ENCODE measurements at regions not wholly inside any gene's neighbourhood (a gene's known extent, or its start where the extent isn't known, plus 50 kb on each side); places are given as distances from the start of the nearest gene placed in this dataset.

DNA sequence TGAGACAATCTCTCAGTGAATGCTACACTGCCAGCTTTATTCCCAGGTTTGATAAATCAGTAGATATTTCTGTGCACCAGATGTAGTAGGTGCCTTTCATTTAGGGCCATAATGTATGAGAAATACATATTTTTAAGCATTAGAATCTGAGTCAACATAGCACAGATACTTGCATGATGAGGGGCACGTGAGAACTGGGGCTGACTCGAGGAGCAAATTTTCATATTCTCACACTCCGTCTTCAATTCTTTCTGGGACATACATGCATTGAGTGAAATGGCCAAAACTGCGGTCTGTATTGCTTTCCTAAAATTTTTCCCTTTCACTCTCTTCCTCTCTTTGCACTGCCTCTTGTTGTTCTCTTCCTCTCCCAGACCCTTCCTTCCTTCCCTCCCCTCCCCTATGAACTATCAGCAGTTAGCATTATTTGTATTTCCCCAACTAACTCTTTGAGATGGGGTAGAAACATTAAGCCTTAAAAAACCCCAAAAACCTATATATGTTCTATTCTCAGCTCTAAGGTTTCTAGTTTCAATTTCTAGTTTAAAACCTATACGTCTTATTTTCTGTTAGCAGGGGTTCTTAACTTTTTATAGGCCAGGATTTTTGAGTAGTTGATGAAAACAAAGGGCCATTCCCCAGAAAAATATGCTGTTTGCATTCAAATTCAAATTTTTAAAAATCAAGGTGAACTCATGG, 289.1 kb downstream of the PTBP2 start:
- no peak for DNase-seq (ENCODE audit: low read depth)
- H3K4me3 ChIP-seq (ENCODE audit: low read depth, low read length): no peak overlapping the region
- TF ChIP-seq, protein P1, sequence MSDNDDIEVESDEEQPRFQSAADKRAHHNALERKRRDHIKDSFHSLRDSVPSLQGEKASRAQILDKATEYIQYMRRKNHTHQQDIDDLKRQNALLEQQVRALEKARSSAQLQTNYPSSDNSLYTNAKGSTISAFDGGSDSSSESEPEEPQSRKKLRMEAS (IDR thresholded peaks at IDR 0.05; ENCODE audit: low read depth, low read length): no peak
- TF ChIP-seq MYC (IDR thresholded peaks at IDR 0.05; ENCODE audit: low read depth, low read length) (no peak), POLR2A (IDR thresholded peaks at IDR 0.05; ENCODE audit: extremely low read depth, insufficient read length) (no peak)
- TF ChIP-seq, protein P2, sequence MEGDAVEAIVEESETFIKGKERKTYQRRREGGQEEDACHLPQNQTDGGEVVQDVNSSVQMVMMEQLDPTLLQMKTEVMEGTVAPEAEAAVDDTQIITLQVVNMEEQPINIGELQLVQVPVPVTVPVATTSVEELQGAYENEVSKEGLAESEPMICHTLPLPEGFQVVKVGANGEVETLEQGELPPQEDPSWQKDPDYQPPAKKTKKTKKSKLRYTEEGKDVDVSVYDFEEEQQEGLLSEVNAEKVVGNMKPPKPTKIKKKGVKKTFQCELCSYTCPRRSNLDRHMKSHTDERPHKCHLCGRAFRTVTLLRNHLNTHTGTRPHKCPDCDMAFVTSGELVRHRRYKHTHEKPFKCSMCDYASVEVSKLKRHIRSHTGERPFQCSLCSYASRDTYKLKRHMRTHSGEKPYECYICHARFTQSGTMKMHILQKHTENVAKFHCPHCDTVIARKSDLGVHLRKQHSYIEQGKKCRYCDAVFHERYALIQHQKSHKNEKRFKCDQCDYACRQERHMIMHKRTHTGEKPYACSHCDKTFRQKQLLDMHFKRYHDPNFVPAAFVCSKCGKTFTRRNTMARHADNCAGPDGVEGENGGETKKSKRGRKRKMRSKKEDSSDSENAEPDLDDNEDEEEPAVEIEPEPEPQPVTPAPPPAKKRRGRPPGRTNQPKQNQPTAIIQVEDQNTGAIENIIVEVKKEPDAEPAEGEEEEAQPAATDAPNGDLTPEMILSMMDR (IDR thresholded peaks at IDR 0.05; ENCODE audit: low read depth, low read length): no peak

DNA sequence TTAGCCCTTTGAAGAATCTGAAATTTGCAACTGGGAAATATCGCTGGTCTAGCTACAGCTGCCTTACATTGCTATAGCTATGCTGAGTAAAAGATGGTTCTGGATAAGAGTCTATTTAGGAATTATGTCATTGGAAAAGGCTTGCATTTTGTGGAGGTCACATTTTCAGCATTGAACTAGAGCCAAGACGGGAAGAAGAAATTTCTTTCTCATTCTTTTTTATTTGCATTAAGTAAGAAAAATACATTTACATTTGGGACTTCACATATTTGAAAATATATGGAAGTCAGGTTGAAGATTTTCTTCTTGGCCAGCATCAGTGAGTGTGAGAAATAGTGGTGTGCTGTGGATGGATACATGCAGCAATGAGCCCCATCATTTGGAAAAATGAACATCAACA, 291.6 kb downstream of the PTBP2 start:
- DNase-seq (ENCODE audit: low read depth): no peak
- H3K4me3 ChIP-seq (ENCODE audit: low read depth, low read length): no peak overlapping the region
- TF ChIP-seq, protein P1 (IDR thresholded peaks at IDR 0.05; ENCODE audit: low read depth, low read length): no peak
- TF ChIP-seq MYC (IDR thresholded peaks at IDR 0.05; ENCODE audit: low read depth, low read length): no peak
- TF ChIP-seq, protein P2 (IDR thresholded peaks at IDR 0.05; ENCODE audit: low read depth, low read length): no peak
- no peak for TF ChIP-seq POLR2A (IDR thresholded peaks at IDR 0.05; ENCODE audit: extremely low read depth, insufficient read length)

DNA sequence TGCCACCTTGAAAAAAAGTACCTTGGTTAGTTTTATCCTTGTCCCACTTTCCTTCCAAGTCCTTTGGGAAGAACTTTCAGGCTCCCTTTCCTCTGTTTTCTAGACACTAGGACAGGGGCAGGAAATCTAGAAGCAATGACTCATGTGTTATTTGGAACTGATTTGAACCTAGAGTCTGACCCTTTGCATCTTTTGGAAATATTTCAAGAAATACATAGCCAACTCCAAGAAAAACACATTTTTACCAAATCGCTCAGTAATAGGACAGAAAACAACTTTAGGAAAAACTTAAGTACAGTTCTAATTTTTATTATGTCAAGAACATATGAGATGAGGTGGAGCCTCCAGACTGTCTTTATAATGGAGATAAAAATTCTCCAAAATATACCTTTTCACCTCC, 292.4 kb downstream of the PTBP2 start:
- TF ChIP-seq, protein P2 (IDR thresholded peaks at IDR 0.05; ENCODE audit: low read depth, low read length): no peak
- TF ChIP-seq POLR2A (IDR thresholded peaks at IDR 0.05; ENCODE audit: extremely low read depth, insufficient read length): no peak
- TF ChIP-seq MYC (IDR thresholded peaks at IDR 0.05; ENCODE audit: low read depth, low read length): no peak
- TF ChIP-seq, protein P1 (IDR thresholded peaks at IDR 0.05; ENCODE audit: low read depth, low read length): no peak
- no peak overlapping the region for H3K4me3 ChIP-seq (ENCODE audit: low read depth, low read length)
- no peak for DNase-seq (ENCODE audit: low read depth)

DNA sequence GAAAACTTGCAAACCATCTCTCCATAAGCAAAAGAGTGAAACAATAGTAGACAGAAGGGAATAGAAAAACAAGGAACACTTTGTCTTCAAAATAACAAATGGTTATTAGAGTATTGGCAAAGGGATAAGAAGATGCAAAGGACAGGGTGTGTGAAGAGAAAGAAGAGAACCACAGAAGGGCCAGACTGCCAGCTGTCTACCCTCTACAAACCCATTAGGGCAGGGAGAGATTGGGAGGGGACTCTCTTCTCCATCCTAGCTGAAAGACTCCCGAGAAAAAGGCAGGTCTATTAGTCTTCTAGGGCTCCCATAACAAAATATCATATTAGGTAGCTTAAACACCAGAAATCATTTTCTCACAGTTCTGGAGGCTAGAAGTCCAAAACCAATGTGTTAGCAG, 292.8 kb downstream of the PTBP2 start:
- TF ChIP-seq MYC (IDR thresholded peaks at IDR 0.05; ENCODE audit: low read depth, low read length): no peak
- TF ChIP-seq POLR2A (IDR thresholded peaks at IDR 0.05; ENCODE audit: extremely low read depth, insufficient read length): no peak
- H3K4me3 ChIP-seq (ENCODE audit: low read depth, low read length): no peak overlapping the region

DNA sequence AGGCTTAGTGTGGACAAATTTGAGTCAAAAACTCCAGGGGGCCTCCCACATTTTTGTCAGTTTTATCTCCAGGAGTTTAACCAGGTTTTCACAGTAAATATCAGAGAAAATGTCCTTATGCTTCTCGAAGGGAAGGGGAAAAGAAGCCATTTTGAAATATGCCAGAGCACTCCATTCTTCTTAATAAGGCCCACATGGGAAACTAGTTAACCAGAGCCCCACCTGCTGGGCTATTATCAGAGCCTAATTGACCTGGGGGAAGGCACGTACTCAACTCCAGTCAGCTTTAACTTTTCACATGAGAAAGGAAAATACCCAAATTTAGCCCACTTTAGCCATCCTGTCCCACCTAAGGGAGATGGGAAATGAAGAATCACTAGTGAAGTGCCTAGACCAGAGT, 296.3 kb downstream of the PTBP2 start:
- TF ChIP-seq POLR2A (IDR thresholded peaks at IDR 0.05; ENCODE audit: extremely low read depth, insufficient read length) (no peak), MYC (IDR thresholded peaks at IDR 0.05; ENCODE audit: low read depth, low read length) (no peak)
- TF ChIP-seq, protein P2 (IDR thresholded peaks at IDR 0.05; ENCODE audit: low read depth, low read length): no peak
- TF ChIP-seq, protein P1 (IDR thresholded peaks at IDR 0.05; ENCODE audit: low read depth, low read length): no peak
- DNase-seq (ENCODE audit: low read depth): no peak
- no peak overlapping the region for H3K4me3 ChIP-seq (ENCODE audit: low read depth, low read length)

More for the DNA sequence above, 292.8 kb downstream of the PTBP2 start:
- DNase-seq (ENCODE audit: low read depth): no peak
